ENCODE measurements at regions not wholly inside any gene's neighbourhood (a gene's known extent, or its start where the extent isn't known, plus 50 kb on each side); places are given as distances from the start of the nearest gene placed in this dataset.

DNA sequence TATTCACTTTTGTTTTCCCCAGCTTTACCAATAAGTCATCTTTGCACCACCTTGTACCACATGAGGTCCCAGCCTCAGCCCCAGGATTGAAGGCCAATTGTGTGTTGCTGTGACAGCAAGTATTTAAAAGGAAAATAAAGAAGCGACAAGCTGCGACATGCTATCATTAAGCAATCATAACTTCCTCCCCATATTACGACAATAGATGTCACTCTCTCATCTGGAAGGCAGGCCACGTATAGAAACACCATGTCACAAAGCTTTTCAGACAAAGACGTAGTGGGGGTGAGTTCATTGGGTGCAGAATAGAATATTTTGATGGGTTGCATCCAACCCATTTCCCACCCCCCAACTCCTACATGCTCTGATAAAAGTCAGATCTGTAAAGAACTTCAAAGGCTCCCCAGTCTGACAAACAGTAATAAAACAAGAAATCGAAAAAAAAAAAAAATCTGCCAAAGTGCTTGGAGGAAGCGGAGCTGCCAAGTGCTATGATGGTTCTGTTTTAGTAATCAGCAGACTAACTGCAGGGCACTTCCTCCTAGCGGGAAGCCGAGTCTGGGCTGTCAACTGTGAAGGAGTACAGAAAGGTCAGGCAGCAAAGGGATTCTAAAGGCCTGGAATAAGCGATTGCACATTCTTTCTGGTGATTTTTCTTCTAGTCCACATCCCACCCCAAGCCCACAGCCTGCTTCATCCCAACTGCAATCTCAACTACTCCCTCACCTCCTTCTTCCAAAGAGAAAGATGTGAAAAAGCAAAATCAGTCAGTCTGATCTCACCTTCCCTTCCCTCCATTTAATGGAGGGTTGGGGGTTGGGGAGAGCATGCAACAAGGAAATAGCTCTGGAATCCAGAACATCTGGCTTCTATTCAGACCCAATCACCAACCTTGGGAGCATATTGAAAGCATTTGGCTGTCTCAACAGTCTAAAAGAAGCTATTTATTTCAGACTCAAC lies 131.4 kb upstream of the UBASH3B start:
- no peak for DNase-seq (ENCODE audit: low spot score)

DNA sequence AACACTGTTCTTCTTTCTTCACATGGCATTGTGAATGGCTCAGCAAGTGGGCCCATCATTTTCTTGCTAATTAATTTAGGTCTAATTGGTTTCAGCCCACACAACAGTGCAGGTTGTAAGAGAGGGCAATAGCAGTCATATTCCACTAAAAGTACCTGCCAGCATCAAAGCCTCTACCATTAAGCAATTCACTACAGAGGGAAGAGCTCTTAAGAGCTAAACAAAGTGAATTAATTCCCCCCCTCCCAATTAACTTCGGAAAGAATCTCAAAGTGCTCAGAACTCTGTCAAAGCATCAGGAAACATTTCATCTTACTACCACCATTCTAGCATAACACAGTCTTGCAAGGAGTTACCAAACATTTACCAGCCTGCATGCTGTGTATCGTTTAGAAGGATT lies 133.9 kb upstream of the UBASH3B start:
- no peak for DNase-seq (ENCODE audit: low spot score)

DNA sequence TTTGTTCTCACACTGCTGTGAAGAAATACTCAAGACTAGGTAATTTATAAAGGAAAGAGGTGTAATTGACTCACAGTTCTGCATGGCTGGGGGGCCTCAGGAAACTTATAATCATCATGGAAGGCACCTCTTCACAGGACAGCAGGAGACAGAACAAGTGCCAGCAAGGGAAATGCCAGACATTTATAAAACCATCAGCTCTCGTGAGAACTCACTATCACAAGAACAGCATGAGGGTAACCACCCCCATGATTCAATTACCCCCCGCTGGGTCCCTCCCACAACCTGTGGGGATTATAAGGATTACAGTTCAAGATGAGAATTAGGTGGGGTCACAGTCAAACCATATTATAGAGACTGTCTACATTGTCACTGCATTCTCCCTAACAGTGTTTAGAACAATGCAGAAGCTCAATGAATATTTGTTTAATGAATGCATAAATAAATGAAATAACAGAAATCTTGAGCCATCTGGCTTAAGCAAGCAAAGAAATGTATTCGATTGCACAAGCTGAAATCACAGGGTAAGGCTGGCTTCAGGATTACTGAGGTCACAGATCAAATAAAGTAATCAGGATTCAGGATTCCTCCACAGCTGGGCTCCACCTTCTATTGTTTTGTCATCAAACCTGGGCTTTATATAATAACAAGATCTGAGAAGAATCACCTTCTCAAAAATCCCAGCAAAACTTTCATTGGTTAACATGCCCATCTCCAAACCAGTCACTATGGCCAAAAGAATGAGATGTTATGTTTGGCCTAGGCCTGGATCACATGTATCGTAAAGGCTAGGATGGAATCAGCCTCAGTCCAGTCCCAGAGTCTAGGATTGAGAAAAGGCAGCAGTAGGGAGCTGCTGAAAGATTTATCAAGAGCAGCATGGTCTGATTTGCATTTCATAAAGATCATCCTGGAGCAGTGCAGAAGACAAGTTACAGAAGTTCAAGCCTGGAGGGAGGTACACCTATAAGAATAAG lies 137.8 kb upstream of the UBASH3B start:
- no peak for DNase-seq (ENCODE audit: low spot score)

DNA sequence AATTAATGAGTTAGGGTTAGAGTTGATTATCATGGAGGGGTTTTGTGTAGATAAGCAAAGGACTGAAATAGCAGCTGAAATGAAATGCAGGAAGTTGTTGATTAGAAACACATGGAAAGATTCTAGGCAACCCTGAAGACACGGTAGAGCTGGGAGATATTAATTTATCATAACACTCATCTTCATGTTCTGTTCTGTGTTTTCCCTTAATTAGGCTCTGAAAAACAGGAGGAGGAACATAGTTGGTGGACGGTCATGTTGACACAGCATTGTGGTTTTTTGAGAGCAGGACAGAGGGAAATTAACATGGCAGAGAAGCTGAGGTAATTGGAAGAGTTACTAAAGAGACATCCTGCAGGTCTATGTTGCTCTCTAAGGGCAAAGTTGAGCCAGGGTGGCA lies 138.8 kb upstream of the UBASH3B start:
- no peak for DNase-seq (ENCODE audit: low spot score)

DNA sequence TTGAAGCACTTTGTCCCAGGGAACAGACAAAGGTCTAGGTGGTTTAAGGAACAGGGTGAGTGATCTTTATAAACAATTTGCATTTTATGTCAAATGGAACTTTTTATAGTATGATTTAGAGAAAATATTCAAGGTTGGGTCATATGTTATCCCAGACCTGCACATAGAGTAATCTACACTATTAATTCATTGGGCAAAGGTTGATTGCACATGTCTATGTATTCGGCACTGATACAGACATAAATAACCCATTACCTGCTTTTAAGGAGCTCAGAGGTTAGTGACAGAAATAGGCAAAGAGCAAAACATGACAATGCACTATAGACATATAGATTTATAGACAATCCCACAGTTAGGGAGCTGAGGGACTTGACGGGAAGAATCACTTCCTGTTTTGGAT lies 141.5 kb upstream of the UBASH3B start:
- no peak for DNase-seq (ENCODE audit: low spot score)

DNA sequence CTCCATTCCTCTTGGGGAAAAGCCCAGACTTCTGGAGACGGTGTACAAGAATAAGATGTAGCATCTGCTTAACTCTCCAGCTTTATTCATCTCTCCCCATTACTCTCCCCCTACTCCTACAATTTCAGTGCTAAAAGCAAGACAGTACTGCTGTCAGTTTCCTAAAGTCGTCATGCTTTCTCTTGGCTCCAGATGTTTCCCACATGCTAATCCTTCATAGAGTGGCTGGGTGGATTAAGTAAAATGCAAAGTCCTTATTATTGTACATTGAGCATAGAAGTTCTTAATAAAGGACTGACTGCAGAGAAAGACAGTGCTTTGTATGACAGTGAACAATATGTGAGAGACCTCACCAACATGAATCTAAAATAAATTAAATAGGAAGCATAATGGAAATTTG lies 142.2 kb upstream of the UBASH3B start:
- DNase-seq (ENCODE audit: low spot score), result no peak

DNA sequence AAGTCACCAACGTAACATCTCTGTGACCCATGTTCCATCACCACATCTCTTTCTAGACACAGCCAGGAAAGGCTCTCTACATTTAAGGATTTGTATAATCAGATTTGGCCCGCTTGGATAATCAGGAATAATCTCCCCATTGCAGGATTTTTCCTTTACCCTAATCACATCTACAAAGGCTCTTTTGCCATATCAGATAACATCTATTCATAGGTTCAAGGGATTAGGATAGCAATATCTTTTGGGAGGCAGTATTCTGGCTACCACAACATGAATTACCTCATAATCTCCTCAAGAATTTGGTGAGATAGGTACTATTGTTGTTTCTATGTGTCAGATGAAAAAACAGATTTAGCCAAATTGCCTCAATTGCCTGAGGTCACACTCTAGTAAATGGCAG lies 142.8 kb upstream of the UBASH3B start:
- DNase-seq (ENCODE audit: low spot score), result no peak

DNA sequence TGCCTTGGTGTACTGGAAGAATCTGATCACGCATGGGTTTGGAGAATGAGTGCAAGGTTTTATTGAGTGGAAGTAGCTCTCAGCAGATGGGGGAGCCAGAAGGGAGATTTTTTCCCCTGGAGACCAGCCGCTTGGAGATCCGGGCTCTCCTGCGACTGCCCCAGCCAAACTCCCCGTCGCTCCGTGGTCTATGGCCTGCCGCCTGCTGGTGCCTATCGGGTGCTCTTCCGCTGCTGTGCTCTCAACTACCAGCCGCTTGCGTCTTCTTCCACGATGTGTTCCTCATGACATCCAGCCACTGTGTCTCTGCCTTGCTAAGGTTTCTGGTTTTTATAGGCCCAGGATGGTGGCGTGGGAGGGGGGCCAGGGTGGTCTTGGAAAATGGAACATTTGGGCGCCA lies 145.6 kb upstream of the UBASH3B start:
- no peak for DNase-seq (ENCODE audit: low spot score)

DNA sequence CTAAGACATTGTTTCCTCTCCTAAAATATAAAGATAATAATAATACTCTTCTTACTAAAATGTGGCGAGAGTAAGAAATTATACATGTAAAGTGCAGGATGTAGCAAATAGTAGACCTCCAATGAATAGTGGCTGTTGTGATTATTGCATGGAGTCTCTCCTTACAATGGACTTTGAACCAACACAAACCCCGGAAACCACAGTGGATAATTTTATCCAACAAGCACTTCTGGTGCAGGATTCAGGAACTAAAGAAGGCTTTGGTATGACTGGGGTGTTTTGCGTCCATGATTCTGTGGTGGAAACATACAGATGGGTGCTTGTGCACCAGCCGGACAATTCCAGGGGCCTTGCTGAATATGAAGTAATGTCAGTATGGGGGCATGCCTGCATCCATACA lies 146.4 kb upstream of the UBASH3B start:
- peak; percentile 32 for DNase-seq (ENCODE audit: low spot score)

DNA sequence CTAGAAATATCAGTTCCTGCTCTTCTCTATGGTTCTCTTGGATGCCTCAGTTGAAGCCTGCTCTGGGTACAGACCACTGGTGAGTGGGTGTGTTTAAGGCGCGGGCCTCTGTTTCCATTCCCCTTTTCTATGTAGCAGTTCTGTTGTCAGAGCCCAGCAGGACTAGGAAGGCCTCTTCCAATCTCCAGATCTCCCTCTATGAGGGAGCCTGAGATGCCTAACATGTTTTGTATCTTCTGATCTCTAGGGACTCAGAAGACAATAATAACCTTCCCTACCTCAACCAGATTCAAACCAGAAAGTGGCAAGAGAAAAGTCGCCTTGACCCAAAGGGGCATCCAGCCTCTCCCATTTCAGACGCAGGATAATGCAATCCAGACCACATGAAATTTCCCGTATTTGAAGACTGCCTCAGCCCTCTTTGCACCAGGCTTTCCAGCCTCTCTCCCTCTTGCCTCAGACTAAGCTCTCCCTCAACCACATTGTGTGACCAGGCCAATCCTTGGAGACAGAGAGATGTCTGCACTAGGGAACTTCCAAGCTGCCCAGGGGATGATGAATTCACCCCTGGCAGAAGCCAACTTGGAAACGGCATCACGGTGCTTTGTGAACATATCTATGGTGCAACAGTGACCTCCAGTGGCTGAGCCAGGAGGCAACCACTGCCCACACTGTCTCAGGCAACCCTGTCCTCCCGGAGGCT lies 150.1 kb upstream of the UBASH3B start:
- DNase-seq (ENCODE audit: low spot score), result peak; percentile 81

DNA sequence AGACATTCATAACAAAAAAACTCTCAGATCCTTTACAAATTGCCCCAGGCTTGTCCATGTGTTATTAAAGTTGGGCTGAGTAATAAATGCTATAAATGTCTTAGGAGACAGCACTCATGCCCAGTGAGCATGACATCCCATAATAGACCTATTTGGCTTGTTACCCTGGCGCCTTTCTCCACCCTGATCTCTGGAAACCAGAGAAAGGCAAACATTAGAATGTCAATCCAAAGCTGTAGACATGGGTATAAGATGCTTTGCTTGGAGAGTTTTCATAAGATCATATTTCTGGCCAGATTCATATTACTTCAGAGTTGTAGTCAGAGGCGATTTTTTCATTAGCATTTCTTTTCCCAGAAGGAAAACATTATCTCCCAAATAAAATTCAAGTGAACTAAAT lies 161.3 kb upstream of the UBASH3B start:
- no peak for DNase-seq (ENCODE audit: low spot score)

DNA sequence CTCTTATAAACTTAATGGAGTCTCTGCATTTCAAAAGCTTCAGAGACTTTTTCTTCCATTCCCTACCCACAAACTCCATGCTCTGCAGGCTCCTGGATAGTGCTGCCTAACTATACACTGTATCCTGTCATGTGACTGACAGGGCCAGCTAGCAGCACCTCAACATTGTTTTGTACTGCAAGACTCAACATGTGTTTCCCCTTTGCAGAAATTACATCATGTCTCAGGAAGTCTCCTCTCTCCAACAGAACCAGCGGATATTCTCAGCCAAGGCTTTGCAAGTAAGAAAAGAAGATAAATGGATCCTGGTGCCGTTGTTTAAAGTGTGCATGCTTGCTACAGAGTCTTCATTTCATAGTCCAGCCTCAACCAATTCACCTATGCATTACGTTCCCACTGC lies 164.0 kb upstream of the UBASH3B start:
- no peak for DNase-seq (ENCODE audit: low spot score)

DNA sequence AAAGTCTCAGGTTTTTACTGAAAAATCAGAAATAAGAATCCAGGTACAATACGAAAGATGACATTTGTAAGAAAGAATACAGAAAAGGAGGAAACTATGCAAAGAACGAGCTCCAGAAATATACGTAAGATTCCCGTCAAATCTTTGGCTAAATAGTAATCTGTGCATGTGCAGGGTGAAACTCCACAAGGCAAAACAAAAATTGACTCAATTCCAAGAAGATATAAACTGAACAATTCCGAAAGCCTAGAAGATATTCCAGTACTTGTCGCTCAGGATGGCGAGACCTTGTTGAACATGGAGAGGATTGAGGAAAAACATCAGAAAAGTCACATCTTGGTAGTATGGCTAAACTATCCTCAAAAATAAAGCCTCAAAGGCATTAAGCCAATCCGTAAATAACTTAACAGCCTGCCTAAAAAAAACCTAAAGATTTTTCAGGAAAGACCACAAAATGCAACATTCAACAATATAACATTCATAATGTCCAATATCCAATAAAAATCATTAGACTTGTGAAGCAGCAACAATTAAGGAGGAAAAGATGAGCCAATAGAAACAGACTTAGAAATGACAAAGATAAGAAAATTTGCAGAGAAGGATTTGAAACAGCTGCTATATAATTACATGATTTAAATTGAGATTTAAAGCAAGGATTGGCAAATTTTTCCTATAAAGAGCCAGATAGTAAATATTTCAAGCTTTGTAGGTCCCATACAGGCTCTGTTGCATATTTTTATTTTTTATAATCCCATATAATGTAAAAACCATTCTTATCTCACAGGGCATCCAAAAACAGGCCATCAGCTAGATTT lies 166.4 kb upstream of the UBASH3B start:
- DNase-seq (ENCODE audit: low spot score), result no peak

DNA sequence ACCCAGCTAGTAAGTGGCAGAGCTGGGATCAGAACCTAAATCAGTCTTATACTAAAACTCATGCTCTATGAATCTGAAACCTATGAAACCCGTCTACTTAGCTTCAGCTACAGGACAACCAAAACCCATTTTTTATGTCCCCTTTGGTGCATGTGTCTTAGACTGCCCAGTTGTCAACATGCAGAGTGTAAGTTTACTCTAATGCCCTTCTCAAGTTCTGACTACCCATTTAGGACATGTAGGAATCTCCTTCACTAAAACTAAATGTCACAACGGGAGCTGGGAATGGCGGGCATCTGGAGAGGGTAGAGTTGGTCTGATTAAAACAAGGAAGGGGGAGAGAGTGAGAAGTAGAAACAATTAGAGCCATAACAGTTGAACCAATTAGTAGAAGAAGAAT lies 167.9 kb upstream of the UBASH3B start:
- DNase-seq (ENCODE audit: low spot score), result no peak

DNA sequence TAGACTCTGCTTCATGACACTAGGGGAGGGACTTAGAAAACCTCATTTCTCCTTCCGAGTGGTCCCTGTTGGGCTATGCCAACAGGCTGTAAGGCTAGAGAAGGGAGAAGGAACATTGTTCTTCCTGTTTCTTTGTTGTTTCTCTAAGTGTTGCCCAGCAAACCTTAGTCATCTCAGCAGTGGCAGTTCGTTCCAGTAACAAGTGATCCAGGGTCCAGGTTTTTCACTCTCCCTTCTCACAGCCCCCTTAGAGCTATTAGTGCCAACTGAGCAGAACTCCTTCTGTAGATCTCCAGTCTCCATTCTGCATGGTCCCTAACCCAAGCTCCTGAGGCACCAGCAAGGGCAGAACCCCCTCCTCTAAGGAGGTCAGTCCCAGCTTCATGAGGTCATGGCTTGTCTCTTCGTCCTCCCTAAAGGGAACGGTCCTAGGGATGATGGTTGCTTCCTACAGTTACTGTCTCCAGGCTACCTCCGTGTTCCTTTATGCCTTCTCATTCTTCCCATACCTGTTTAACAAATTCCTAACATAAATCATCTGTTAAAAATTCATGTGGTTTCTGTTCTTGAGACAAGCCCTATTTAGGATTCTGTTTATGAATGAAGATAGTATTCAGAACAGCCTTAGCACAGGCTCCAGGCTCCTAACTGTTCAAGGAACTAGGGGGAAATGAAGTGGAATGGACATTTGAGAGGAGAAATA lies 168.6 kb upstream of the UBASH3B start:
- DNase-seq (ENCODE audit: low spot score), result peak; percentile 21

DNA sequence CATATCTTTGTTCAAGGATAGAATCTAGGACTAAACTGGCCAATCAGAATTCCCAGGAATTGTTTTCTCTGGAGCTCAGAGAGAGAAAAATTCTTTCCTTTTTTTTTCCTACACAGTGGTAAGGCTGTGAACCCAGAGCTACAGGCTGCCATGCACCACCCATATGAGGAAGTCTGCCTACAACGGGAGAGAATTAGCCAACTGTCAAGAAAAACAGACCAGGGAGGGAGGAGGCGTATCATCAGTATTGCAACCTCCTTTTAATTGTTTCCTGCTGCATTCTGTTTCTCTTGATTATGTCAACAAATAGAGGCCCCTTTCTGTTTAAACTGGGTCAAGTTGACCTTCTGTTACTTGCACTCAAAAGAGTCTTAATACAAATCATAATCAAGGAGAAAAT lies 176.5 kb upstream of the UBASH3B start:
- no peak for DNase-seq (ENCODE audit: low spot score)

DNA sequence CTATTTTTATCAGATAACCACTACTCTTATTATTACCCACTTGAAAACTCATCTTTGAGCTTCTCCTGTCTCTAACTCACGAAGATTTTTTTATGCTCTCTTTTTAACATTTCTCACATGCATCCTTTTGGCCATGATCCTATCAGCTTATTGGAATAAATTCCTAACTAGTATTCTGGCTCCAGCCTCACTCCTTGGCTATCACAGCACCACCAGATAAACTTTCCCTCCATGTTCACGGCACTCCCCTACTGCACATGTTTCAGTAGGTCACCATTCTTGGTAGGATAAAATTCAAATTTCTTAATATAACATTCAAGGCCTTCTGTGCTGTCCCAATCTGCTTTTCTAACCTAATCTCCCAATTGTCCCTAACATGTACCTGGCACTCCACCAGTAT lies 186.6 kb upstream of the UBASH3B start:
- no peak for DNase-seq (ENCODE audit: low spot score)

DNA sequence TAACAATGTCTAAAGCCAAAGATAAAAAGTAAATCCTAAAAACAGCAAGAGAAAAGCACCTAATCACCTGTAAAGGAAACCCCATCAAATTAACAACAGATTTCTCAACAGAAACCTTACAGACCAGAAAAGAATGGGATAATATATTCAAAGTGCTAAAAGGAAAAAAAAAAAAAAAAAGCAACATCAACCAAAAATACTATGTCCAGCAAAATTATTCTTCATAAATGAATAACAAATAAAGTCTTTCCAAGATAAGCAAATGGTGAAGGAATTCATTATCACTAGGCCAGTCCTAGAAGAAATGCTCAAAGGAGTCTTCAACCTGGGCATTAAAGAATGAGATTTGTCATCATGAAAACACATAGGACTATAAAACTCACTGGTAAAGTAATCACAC lies 192.0 kb upstream of the UBASH3B start:
- DNase-seq (ENCODE audit: low spot score), result no peak

DNA sequence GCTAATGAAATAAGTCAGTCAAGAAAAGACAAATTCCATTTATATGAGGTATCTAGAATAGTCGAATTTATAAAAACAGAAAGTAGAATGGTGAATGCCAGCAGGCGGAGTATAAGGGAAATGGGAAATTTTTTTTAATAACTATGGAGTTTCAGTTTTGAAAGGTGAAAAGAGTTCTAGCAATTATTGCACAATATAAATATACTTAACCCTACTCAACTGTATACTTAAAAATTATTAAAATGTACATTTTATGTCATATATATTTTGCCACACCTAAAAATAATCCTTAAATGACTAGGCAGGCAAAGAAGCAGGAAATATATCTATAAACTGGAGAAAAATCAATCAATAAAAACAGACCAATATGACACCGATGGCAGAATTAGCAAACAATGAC lies 196.5 kb upstream of the UBASH3B start:
- DNase-seq (ENCODE audit: low spot score), result no peak

DNA sequence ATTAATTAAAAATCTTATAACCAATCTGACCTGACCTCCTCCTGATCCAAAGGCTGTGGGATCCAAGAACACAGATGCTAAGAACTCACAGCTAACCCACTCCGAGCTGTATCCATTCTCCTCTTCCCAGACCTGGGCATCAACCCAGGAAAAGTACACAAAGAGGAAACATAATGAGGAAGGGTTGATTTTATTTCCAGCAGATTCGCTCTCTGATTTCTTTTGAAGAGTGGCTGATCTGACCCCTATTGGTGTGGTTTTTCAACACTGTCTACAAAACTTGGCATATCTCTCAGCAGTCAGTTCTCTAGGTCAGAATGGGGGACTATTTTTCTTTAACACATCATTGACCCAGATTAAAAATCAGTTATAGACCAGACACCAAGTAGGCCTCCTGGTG lies 201.9 kb upstream of the UBASH3B start:
- no peak for DNase-seq (ENCODE audit: low spot score)
